Right atrium auricular region (tissue), 2 donors: ENCODE measurements at regions not wholly inside any gene's neighbourhood (a gene's known extent, or its start where the extent isn't known, plus 50 kb on each side); places are given as distances from the start of the nearest gene placed in this dataset.

Experiments used
- DNase-seq: peaks from one replicate; pipeline ENCODE4 v3.0.0-alpha.2; 2019; ENCODE audit warnings: low spot score
- H3K27ac ChIP-seq, 2 donors: fragments of 200-600 bp; sonication (generic); 1 replicate in 1 of 2; 2 replicates in 1 of 2; pipeline ENCODE4 v1.5.1; 2016 to 2019
- H3K27me3 ChIP-seq, 2 donors: fragments of 200-600 bp; sonication (generic); one replicate each; pipeline versions ENCODE4 v1.5.1 to v1.6.0; 2017 to 2019
- H3K36me3 ChIP-seq: fragments of 200-600 bp; sonication (generic); one replicate; pipeline ENCODE4 v1.5.1; 2016
- H3K4me1 ChIP-seq, 2 donors: fragments of 200-600 bp; sonication (generic); one replicate each; pipeline versions ENCODE4 v1.5.1 to v1.6.0; 2017 to 2019
- H3K4me3 ChIP-seq, 2 donors: fragments of 200-600 bp; sonication (generic); 1 replicate in 1 of 2; 2 replicates in 1 of 2; pipeline ENCODE4 v1.5.1; 2017 to 2019; ENCODE audit warnings: mild to moderate bottlenecking in 1 of 2, moderate library complexity in 1 of 2
- H3K9me3 ChIP-seq, 2 donors: fragments of 200-600 bp; sonication (generic); one replicate each; pipeline ENCODE4 v1.5.1; 2019
- CTCF ChIP-seq, 2 donors: fragments of 200-600 bp; sonication (generic); IDR thresholded peaks; one replicate each; pipeline ENCODE4 v1.5.1; 2019; ENCODE audit warnings: antibody characterized with exemption in 2 of 2

DNA sequence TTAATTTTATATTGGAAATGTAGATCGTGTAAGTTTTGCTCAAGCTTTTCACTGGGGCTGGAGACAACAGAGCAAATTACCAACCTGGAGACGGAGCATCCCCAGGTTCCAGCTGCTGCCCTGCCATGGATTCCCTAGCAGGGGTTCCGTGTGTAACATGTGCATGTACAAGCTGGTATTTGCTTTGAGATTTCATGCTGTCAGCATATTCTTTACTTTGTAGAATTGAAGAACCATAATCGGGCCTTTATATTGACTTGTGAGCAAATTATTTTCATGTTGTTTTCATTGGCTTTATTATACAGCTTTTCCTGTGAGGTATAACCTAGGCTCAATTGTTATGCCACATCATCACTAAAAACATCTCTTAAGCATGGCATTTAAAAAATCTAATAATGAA, 369.2 kb upstream of the COBL start:
- H3K27ac ChIP-seq = no peak overlapping the region
- H3K36me3 ChIP-seq = no peaks in the 10 kb centered on the region
- DNase-seq = no peak

GRCh38 chr7:51680594-51681399, 364.2 kb upstream of the COBL start:
- DNase-seq = no peak
- Histone ChIP-seq H3K27me3 (no peaks in the 10 kb centered on the region), H3K4me3 (no peak overlapping the region), H3K27ac (no peak overlapping the region), H3K9me3 (no peaks in the 10 kb centered on the region), H3K4me1 (no peaks in the 10 kb centered on the region), H3K36me3 (no peaks in the 10 kb centered on the region)
- TF ChIP-seq CTCF (IDR thresholded peaks at IDR 0.05) = no peak

More for the DNA sequence above, 369.2 kb upstream of the COBL start:
- Histone ChIP-seq H3K4me1 (no peaks in the 10 kb centered on the region), H3K9me3 (peaks cover 0 to 8% of the 10 kb centered on the region in 2 donors), H3K27me3 (no peaks in the 10 kb centered on the region), H3K4me3 (no peak overlapping the region)
- no peak for TF ChIP-seq CTCF (IDR thresholded peaks at IDR 0.05)

DNA sequence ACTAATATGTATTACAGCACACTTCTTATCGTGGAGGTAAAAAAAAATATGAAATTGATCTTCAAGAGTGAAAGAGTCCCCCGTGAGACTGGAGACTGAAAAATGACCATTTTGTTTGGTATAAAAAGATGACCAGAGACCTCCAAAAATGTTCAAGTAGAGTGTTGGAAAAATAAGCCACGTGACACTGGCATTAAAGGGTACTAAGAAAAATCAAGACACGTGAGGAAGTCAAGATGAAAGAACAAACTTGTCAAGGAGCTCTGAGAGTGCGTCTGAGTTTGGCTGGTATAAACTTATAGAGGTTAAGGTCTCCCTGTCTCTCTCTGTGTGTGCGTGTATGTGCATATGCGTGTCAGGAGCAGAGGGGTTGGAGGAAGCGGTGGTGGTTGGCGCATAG, 362.7 kb upstream of the COBL start:
- TF ChIP-seq CTCF (IDR thresholded peaks at IDR 0.05) = no peak
- DNase-seq = no peak
- H3K4me3 ChIP-seq = no peak overlapping the region
- H3K4me1 ChIP-seq = no peaks in the 10 kb centered on the region
- H3K27me3 ChIP-seq = no peaks in the 10 kb centered on the region
- H3K9me3 ChIP-seq = no peaks in the 10 kb centered on the region
- no peak overlapping the region for H3K27ac ChIP-seq
- no peaks in the 10 kb centered on the region for H3K36me3 ChIP-seq

DNA sequence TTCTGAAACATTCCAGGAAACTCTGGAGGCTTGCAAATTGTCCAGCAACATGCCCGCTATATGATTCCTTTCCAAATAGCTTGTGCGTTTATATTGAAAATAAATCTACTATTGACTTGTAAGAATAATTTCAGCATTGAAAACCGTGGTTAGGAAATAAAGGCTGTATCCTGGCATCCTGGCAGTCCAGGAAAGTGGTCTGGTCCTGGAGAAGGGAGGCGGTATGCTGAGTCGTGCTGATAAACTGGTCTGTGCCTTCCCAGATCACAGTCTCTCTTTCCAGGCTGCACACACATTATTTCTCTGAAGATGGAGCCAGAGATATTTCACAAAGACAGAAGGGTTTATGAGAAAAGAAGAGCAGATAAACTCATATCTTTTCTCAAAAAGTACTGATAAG, 350.1 kb upstream of the COBL start:
- no peaks in the 10 kb centered on the region for H3K36me3 ChIP-seq
- no peak overlapping the region for H3K27ac ChIP-seq
- DNase-seq = no peak
- no peak for TF ChIP-seq CTCF (IDR thresholded peaks at IDR 0.05)
- no peak overlapping the region for H3K4me3 ChIP-seq
- H3K9me3 ChIP-seq = no peaks in the 10 kb centered on the region
- H3K27me3 ChIP-seq = no peaks in the 10 kb centered on the region
- H3K4me1 ChIP-seq = no peaks in the 10 kb centered on the region

GRCh38 chr7:51666266-51666665, 349.7 kb upstream of the COBL start:
- Histone ChIP-seq H3K4me1 (no peaks in the 10 kb centered on the region), H3K9me3 (no peaks in the 10 kb centered on the region), H3K36me3 (no peaks in the 10 kb centered on the region), H3K27ac (no peak overlapping the region), H3K4me3 (no peak overlapping the region), H3K27me3 (no peaks in the 10 kb centered on the region)
- TF ChIP-seq CTCF (IDR thresholded peaks at IDR 0.05) = no peak
- no peak for DNase-seq
